ENCODE measurements at regions not wholly inside any gene's neighbourhood (a gene's known extent, or its start where the extent isn't known, plus 50 kb on each side); places are given as distances from the start of the nearest gene placed in this dataset.

- TF ChIP-seq CTCF (IDR thresholded peaks at IDR 0.05; ENCODE audit: poor library complexity, severe bottlenecking) (no peak), POLR2AphosphoS5 (IDR thresholded peaks at IDR 0.05) (no peak), RAD21 (conservative IDR thresholded peaks at IDR 0.05) (no peak), MXI1 (conservative IDR thresholded peaks at IDR 0.05; ENCODE audit: poor library complexity, severe bottlenecking) (no peak), EP300 (conservative IDR thresholded peaks at IDR 0.05; ENCODE audit: poor library complexity, severe bottlenecking) (no peak), SMC3 (conservative IDR thresholded peaks at IDR 0.05; ENCODE audit: poor library complexity) (no peak), EZH2 (IDR thresholded peaks at IDR 0.05; ENCODE audit: borderline replicate concordance, insufficient read depth, low read length, poor library complexity, severe bottlenecking) (no peak)
- TF ChIP-seq, protein P1, sequence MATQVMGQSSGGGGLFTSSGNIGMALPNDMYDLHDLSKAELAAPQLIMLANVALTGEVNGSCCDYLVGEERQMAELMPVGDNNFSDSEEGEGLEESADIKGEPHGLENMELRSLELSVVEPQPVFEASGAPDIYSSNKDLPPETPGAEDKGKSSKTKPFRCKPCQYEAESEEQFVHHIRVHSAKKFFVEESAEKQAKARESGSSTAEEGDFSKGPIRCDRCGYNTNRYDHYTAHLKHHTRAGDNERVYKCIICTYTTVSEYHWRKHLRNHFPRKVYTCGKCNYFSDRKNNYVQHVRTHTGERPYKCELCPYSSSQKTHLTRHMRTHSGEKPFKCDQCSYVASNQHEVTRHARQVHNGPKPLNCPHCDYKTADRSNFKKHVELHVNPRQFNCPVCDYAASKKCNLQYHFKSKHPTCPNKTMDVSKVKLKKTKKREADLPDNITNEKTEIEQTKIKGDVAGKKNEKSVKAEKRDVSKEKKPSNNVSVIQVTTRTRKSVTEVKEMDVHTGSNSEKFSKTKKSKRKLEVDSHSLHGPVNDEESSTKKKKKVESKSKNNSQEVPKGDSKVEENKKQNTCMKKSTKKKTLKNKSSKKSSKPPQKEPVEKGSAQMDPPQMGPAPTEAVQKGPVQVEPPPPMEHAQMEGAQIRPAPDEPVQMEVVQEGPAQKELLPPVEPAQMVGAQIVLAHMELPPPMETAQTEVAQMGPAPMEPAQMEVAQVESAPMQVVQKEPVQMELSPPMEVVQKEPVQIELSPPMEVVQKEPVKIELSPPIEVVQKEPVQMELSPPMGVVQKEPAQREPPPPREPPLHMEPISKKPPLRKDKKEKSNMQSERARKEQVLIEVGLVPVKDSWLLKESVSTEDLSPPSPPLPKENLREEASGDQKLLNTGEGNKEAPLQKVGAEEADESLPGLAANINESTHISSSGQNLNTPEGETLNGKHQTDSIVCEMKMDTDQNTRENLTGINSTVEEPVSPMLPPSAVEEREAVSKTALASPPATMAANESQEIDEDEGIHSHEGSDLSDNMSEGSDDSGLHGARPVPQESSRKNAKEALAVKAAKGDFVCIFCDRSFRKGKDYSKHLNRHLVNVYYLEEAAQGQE (IDR thresholded peaks at IDR 0.05; ENCODE audit: borderline replicate concordance): no peak
Observed at GRCh38 chr10:93221171-93221496, 147.4 kb downstream of the CYP26A1 start.

All from neural cell (in vitro differentiated cells).